KMS-11 (cell line): ENCODE measurements at regions not wholly inside any gene's neighbourhood (a gene's known extent, or its start where the extent isn't known, plus 50 kb on each side); places are given as distances from the start of the nearest gene placed in this dataset.
"Not testable (repeated sequence)": the region's sequence is repeated elsewhere in the genome, so short reads cannot be mapped to it uniquely, and the experiment has no call there.

Experiments
- H2AFZ ChIP-seq: fragments of 200-600 bp; sonication (generic); 2 replicates; pipeline ENCODE4 v1.6.1; 2016; ENCODE audit warnings: antibody characterized with exemption, mixed run types, low read depth
- H3K27ac ChIP-seq: fragments of 200-600 bp; sonication (generic); 2 replicates; pipeline ENCODE4 v1.6.1; 2016; ENCODE audit warnings: mild to moderate bottlenecking, mixed run types
- H3K27me3 ChIP-seq: fragments of 200-600 bp; sonication (generic); 2 replicates; pipeline ENCODE4 v1.6.1; 2017; ENCODE audit warnings: mild to moderate bottlenecking, low read depth, mixed run types, moderate library complexity; ENCODE audit not compliant: insufficient read depth
- H3K36me3 ChIP-seq: fragments of 200-600 bp; sonication (generic); 2 replicates; pipeline ENCODE4 v1.6.1; 2017; ENCODE audit warnings: mild to moderate bottlenecking, mixed run types; ENCODE audit not compliant: insufficient read depth
- H3K4me1 ChIP-seq: fragments of 200-600 bp; sonication (generic); 2 replicates; pipeline ENCODE4 v1.6.1; 2016; ENCODE audit warnings: mild to moderate bottlenecking, low read depth, mixed run types; ENCODE audit not compliant: poor library complexity, severe bottlenecking
- H3K4me2 ChIP-seq: fragments of 200-600 bp; sonication (generic); 2 replicates; pipeline ENCODE4 v1.7.0; 2016; ENCODE audit warnings: mild to moderate bottlenecking, mixed run types
- H3K4me3 ChIP-seq: fragments of 200-600 bp; sonication (generic); IDR thresholded peaks from 2 replicates; pipeline ENCODE4 v1.6.1; 2017; ENCODE audit warnings: low read depth, low read length, mixed read lengths; ENCODE audit not compliant: insufficient read depth
- H3K79me2 ChIP-seq: fragments of 200-600 bp; sonication (generic); 2 replicates; pipeline ENCODE4 v1.6.1; 2016; ENCODE audit warnings: low read depth, mixed run types; ENCODE audit not compliant: insufficient read depth
- H3K9ac ChIP-seq: fragments of 200-600 bp; sonication (generic); 2 replicates; pipeline ENCODE4 v1.6.1; 2016; ENCODE audit warnings: mild to moderate bottlenecking, mixed run types
- H4K20me1 ChIP-seq: fragments of 200-600 bp; sonication (generic); 2 replicates; pipeline ENCODE4 v1.6.1; 2016; ENCODE audit warnings: mild to moderate bottlenecking, mixed run types; ENCODE audit not compliant: insufficient read depth
- CTCF ChIP-seq: fragments of 200-600 bp; sonication (generic); conservative IDR thresholded peaks from 2 replicates; pipeline ENCODE4 v1.6.1; 2017; ENCODE audit warnings: low read depth, mild to moderate bottlenecking, antibody characterized with exemption, low read length, moderate library complexity, mixed read lengths

GRCh38 chr19:32082028-32082427 is 263.4 kb upstream of the ZNF507 start:
- no peaks in the 10 kb centered on the region for H3K27me3 ChIP-seq
- no peak overlapping the region for H3K9ac ChIP-seq
- H2AFZ ChIP-seq = no peak overlapping the region
- no peak overlapping the region for H3K4me3 ChIP-seq
- no peak for TF ChIP-seq CTCF
- H3K36me3 ChIP-seq = no peaks in the 10 kb centered on the region
- no peaks in the 10 kb centered on the region for H3K4me1 ChIP-seq
- no peak overlapping the region for H3K4me2 ChIP-seq
- no peaks in the 10 kb centered on the region for H3K79me2 ChIP-seq
- H4K20me1 ChIP-seq = no peaks in the 10 kb centered on the region
- H3K27ac ChIP-seq = no peak overlapping the region

GRCh38 chr19:32084756-32085363 is 260.6 kb upstream of the ZNF507 start:
- not testable (repeated sequence) for H4K20me1 ChIP-seq, H2AFZ ChIP-seq, H3K4me2 ChIP-seq, H3K4me1 ChIP-seq, H3K79me2 ChIP-seq, H3K27ac ChIP-seq, H3K4me3 ChIP-seq, H3K9ac ChIP-seq, H3K36me3 ChIP-seq, H3K27me3 ChIP-seq

- Histone ChIP-seq H3K9ac (no peak overlapping the region), H3K4me2 (no peak overlapping the region), H3K79me2 (no peaks in the 10 kb centered on the region), H3K4me3 (no peak overlapping the region), H3K27me3 (no peaks in the 10 kb centered on the region), H3K4me1 (no peaks in the 10 kb centered on the region), H4K20me1 (no peaks in the 10 kb centered on the region), H2AFZ (no peak overlapping the region), H3K36me3 (no peaks in the 10 kb centered on the region), H3K27ac (no peak overlapping the region)
- TF ChIP-seq CTCF = no peak
These were observed 254.2 kb upstream of the ZNF507 start for GRCh38 chr19:32091241-32091640.

GRCh38 chr19:32097011-32097410 is 248.4 kb upstream of the ZNF507 start:
- no peak overlapping the region for H3K9ac ChIP-seq
- no peaks in the 10 kb centered on the region for H3K36me3 ChIP-seq
- no peaks in the 10 kb centered on the region for H3K79me2 ChIP-seq
- no peak for TF ChIP-seq CTCF
- no peak overlapping the region for H3K4me2 ChIP-seq
- H3K4me1 ChIP-seq = no peaks in the 10 kb centered on the region
- H3K27ac ChIP-seq = no peak overlapping the region
- no peaks in the 10 kb centered on the region for H4K20me1 ChIP-seq
- no peaks in the 10 kb centered on the region for H3K27me3 ChIP-seq
- no peak overlapping the region for H3K4me3 ChIP-seq
- H2AFZ ChIP-seq = no peak overlapping the region

- Histone ChIP-seq H3K4me2 (no peak overlapping the region), H3K27ac (no peak overlapping the region), H4K20me1 (no peaks in the 10 kb centered on the region), H3K4me3 (no peak overlapping the region), H3K79me2 (no peaks in the 10 kb centered on the region), H3K36me3 (no peaks in the 10 kb centered on the region), H3K27me3 (no peaks in the 10 kb centered on the region), H2AFZ (no peak overlapping the region), H3K9ac (no peak overlapping the region), H3K4me1 (no peaks in the 10 kb centered on the region)
- no peak for TF ChIP-seq CTCF
These were observed 247.8 kb upstream of the ZNF507 start for GRCh38 chr19:32097620-32098019.
